Stomach (tissue), 8 donors: ENCODE measurements at regions not wholly inside any gene's neighbourhood (a gene's known extent, or its start where the extent isn't known, plus 50 kb on each side); places are given as distances from the start of the nearest gene placed in this dataset.

Experiments used
- DNase-seq, 2 donors: peaks; one replicate each; pipeline versions ENCODE4 v3.0.0 to v3.0.0-alpha.2; 2013 to 2019
- H3K27ac ChIP-seq, 5 donors: fragments of 200-600 bp in 4 of 5; sonication (generic) in 4 of 5; one replicate each; pipeline ENCODE4 v1.5.1; 2013 to 2019; ENCODE audit warnings: mild to moderate bottlenecking in 1 of 5, moderate library complexity in 1 of 5
- H3K27me3 ChIP-seq, 3 donors: fragments of 200-600 bp; sonication (generic); one replicate each; pipeline ENCODE4 v1.5.1; 2017 to 2019; ENCODE audit warnings: mixed run types in 1 of 3
- H3K36me3 ChIP-seq, 4 donors: fragments of 200-600 bp; sonication (generic); 1 replicate in 3 of 4; 2 replicates in 1 of 4; pipeline ENCODE4 v1.5.1; 2016 to 2019
- H3K4me1 ChIP-seq, 4 donors: fragments of 200-600 bp; sonication (generic); one replicate each; pipeline ENCODE4 v1.5.1; 2016 to 2019
- H3K4me3 ChIP-seq, 4 donors: fragments of 200-600 bp; sonication (generic) in 3 of 4; one replicate each; pipeline ENCODE4 v1.5.1; 2016 to 2019; ENCODE audit warnings: mild to moderate bottlenecking in 1 of 4
- H3K9me3 ChIP-seq, 4 donors: fragments of 200-600 bp; sonication (generic); one replicate each; pipeline ENCODE4 v1.5.1; 2016 to 2019
- EP300 ChIP-seq: sonication (generic); formaldehyde crosslinking; IDR thresholded peaks from one replicate; pipeline ENCODE4 v1.6.1; 2017; ENCODE audit warnings: antibody characterized with exemption
- POLR2A ChIP-seq, 4 donors: fragments of 450-650 bp; IDR thresholded peaks; one replicate each; pipeline ENCODE4 v1.6.1; 2016; ENCODE audit warnings: antibody characterized with exemption in 4 of 4, control low read depth in 2 of 4, mild to moderate bottlenecking in 1 of 4, moderate library complexity in 1 of 4
- POLR2AphosphoS5 ChIP-seq, 3 donors: sonication (generic); formaldehyde crosslinking; IDR thresholded peaks; one replicate each; pipeline ENCODE4 v1.6.1; 2016; ENCODE audit warnings: antibody characterized with exemption in 3 of 3
- WGBS, 5 donors: extraction: QIAGEN DNeasy Blood & Tissue Kit in 3 of 5; methylation state at CpG; one replicate each; pipeline versions ENCODE4 v1.1.5 to v1.1.7; 2013 to 2018; 5-methylcytosine and 5-hydroxymethylcytosine counted together
- intact Hi-C: fragments of 100-400 bp; cut with DNase I; formaldehyde crosslinking; loops from one replicate; pipeline ENCODE4 v1.15.1; 2023; ENCODE audit warnings: low total_unique reads
- small RNA-seq, 4 donors: library from RNA; depleted of rRNA; stranded (forward); fragments of <200 nt; gene quantifications; one replicate each; pipeline ENCODE3, GENCODE V24; 2016
- TF ChIP-seq, protein P1 (sequence below), 7 experiments: fragments of 450-650 bp in 4 of 7; fragments of 200-600 bp in 3 of 7; sonication (generic) in 3 of 7; IDR thresholded peaks; one replicate each; pipeline ENCODE4 v1.5.1; 2016 to 2019; ENCODE audit warnings: antibody characterized with exemption in 7 of 7, control low read depth in 2 of 7, mild to moderate bottlenecking in 1 of 7
- donor health status: healthy with polysubstance abuse.
- donor health status: Bipolar disorder and iron deficiency.
- donor health status: healthy.

DNA sequence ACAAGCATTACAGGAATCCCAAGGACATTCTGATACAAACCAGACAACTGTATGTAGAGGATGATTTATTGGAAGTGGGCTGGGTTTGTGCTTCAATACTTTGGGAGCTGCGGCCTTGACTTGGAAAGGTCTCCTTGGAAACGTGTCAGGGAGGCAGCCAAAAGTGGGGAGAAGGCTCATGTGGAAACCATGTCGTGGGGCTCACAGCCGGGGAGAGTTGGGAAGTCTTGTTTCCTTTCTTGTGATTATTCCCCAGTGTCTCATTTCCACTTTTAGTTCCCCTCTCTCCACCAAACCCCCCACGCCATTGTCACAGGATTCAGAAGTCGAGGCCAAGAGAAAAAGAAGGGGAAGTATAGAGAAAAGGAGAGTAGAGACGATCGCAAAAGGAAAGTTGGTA lies 53.9 kb upstream of the SFMBT2 start:
- TF ChIP-seq POLR2AphosphoS5 (IDR thresholded peaks at IDR 0.05) (no peak), POLR2A (IDR thresholded peaks at IDR 0.05) (no peak), EP300 (no peak)
- TF ChIP-seq, protein P1, sequence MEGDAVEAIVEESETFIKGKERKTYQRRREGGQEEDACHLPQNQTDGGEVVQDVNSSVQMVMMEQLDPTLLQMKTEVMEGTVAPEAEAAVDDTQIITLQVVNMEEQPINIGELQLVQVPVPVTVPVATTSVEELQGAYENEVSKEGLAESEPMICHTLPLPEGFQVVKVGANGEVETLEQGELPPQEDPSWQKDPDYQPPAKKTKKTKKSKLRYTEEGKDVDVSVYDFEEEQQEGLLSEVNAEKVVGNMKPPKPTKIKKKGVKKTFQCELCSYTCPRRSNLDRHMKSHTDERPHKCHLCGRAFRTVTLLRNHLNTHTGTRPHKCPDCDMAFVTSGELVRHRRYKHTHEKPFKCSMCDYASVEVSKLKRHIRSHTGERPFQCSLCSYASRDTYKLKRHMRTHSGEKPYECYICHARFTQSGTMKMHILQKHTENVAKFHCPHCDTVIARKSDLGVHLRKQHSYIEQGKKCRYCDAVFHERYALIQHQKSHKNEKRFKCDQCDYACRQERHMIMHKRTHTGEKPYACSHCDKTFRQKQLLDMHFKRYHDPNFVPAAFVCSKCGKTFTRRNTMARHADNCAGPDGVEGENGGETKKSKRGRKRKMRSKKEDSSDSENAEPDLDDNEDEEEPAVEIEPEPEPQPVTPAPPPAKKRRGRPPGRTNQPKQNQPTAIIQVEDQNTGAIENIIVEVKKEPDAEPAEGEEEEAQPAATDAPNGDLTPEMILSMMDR (IDR thresholded peaks at IDR 0.05) = no peak
- intact Hi-C loops = no loop called here
- no peaks in the 10 kb centered on the region for H3K27me3 ChIP-seq
- no peak overlapping the region for H3K27ac ChIP-seq
- H3K36me3 ChIP-seq = no peaks in the 10 kb centered on the region
- WGBS, 5 donors = 80 to 85% (median 84%) methylated on average over 8 of the region's 8 CpGs
- DNase-seq = peak in 1 of 2 donors; percentile 76
- no peaks in the 10 kb centered on the region for H3K4me1 ChIP-seq
- H3K9me3 ChIP-seq = no peaks in the 10 kb centered on the region
- H3K4me3 ChIP-seq = no peak overlapping the region

Small RNA genes lying in the stretch of these regions (small RNA-seq; reads per million reads assigned to genes)
- gene RNU6-535P = 0 reads per million in 4 donors
